ENCODE measurements at regions not wholly inside any gene's neighbourhood (a gene's known extent, or its start where the extent isn't known, plus 50 kb on each side); places are given as distances from the start of the nearest gene placed in this dataset.

DNA sequence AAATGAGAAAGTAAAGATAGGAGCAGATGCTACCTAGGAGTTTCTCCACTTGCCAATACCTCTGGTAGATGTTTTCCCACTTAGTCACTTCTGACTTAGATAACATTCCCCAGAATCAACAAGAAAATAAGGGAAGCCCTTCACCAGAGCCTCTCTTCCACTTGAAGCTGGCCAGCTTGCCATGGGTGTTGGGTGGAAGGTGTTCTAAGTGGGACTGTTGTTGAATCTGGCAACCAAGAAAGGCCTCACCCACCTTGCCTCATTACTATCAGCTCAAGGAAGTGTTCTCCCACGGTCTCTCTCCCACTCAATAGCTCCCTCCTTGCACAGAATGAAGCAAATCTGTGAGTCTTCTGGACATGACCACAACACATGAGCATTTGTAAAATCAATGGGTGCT is 100.4 kb upstream of the REG3A start:
- no peak for DNase-seq
- Mint-ChIP-seq H3K27me3 (ENCODE audit: insufficient read depth) (no peaks in the 10 kb centered on the region), H3K4me3 (no peak overlapping the region), H3K4me1 (peaks cover 5% of the 10 kb centered on the region), H3K9me3 (peaks cover 3% of the 10 kb centered on the region), H3K27ac (no peak overlapping the region), H3K36me3 (ENCODE audit: low read depth) (no peaks in the 10 kb centered on the region)
- Histone ChIP-seq H3K27me3 (ENCODE audit: control insufficient read depth, insufficient read depth, low read length, poor library complexity, severe bottlenecking) (no peaks in the 10 kb centered on the region), H3K4me1 (ENCODE audit: control insufficient read depth, insufficient read depth, low read length) (no peaks in the 10 kb centered on the region), H3K4me3 (ENCODE audit: low read length) (no peak overlapping the region), H3K9me3 (ENCODE audit: control insufficient read depth, low read length) (no peaks in the 10 kb centered on the region), H3K36me3 (ENCODE audit: control insufficient read depth, insufficient read depth, low read length) (no peaks in the 10 kb centered on the region), H3K9ac (ENCODE audit: extremely low read depth, low read length, poor library complexity, severe bottlenecking) (no peak overlapping the region), H3K27ac (ENCODE audit: low read depth, low read length) (no peak overlapping the region)
- TF ChIP-seq, protein P1, sequence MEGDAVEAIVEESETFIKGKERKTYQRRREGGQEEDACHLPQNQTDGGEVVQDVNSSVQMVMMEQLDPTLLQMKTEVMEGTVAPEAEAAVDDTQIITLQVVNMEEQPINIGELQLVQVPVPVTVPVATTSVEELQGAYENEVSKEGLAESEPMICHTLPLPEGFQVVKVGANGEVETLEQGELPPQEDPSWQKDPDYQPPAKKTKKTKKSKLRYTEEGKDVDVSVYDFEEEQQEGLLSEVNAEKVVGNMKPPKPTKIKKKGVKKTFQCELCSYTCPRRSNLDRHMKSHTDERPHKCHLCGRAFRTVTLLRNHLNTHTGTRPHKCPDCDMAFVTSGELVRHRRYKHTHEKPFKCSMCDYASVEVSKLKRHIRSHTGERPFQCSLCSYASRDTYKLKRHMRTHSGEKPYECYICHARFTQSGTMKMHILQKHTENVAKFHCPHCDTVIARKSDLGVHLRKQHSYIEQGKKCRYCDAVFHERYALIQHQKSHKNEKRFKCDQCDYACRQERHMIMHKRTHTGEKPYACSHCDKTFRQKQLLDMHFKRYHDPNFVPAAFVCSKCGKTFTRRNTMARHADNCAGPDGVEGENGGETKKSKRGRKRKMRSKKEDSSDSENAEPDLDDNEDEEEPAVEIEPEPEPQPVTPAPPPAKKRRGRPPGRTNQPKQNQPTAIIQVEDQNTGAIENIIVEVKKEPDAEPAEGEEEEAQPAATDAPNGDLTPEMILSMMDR (conservative IDR thresholded peaks at IDR 0.05) = no peak
- WGBS, 2 experiments (ENCODE audit: insufficient coverage in 1 of 2, insufficient read length in 1 of 2) = 100% methylated on average over 1 of the region's 1 CpG

GRCh38 chr2:79259296-79259695 is 99.7 kb upstream of the REG3A start:
- no peaks in the 10 kb centered on the region for H3K9me3 ChIP-seq (ENCODE audit: control insufficient read depth, low read length)
- Mint-ChIP-seq H3K27ac (no peak overlapping the region), H3K36me3 (ENCODE audit: low read depth) (no peaks in the 10 kb centered on the region), H3K9me3 (peaks cover 3% of the 10 kb centered on the region), H3K27me3 (ENCODE audit: insufficient read depth) (no peaks in the 10 kb centered on the region), H3K4me1 (peaks cover 5% of the 10 kb centered on the region), H3K4me3 (no peak overlapping the region)
- TF ChIP-seq, protein P1 (conservative IDR thresholded peaks at IDR 0.05) = no peak
- DNase-seq = no peak
- H3K36me3 ChIP-seq (ENCODE audit: control insufficient read depth, insufficient read depth, low read length) = no peaks in the 10 kb centered on the region
- no peak overlapping the region for H3K4me3 ChIP-seq (ENCODE audit: low read length)
- 80 to 93% methylated on average over 1 to 3 of the region's 3 CpGs for WGBS, 2 experiments (ENCODE audit: insufficient coverage in 1 of 2, insufficient read length in 1 of 2)
- H3K27ac ChIP-seq (ENCODE audit: low read depth, low read length) = no peak overlapping the region
- no peaks in the 10 kb centered on the region for H3K4me1 ChIP-seq (ENCODE audit: control insufficient read depth, insufficient read depth, low read length)
- H3K27me3 ChIP-seq (ENCODE audit: control insufficient read depth, insufficient read depth, low read length, poor library complexity, severe bottlenecking) = no peaks in the 10 kb centered on the region
- no peak overlapping the region for H3K9ac ChIP-seq (ENCODE audit: extremely low read depth, low read length, poor library complexity, severe bottlenecking)

DNA sequence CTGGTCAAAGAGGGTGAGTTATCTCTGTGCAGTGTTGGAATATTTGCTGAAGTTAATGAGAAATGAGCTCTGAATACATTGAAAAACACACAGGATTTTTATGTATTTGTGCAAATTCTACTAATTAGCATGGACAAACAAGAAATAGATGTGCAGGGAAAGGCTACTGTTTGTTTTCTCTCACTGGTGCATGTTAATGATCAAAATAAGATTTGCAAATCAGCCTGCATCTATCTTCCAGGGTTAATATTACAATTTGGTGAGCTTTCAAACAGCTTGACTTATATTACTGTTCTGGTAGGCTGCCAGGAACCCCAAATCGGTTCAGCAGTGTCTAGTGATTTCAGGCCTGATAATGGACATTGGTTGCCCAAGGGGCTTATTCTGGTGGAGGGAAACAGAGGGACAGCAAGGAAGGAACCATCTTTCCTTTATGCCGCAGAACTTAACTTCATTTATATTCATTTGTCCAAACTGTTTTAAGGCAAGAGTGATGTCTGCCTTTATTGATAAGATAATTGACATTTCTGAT is 93.8 kb upstream of the REG3A start:
- peaks cover 15% of the 10 kb centered on the region for H3K4me1 Mint-ChIP-seq
- Histone ChIP-seq H3K4me3 (ENCODE audit: low read length) (no peak overlapping the region), H3K9ac (ENCODE audit: extremely low read depth, low read length, poor library complexity, severe bottlenecking) (no peak overlapping the region), H3K27me3 (ENCODE audit: control insufficient read depth, insufficient read depth, low read length, poor library complexity, severe bottlenecking) (no peaks in the 10 kb centered on the region), H3K9me3 (ENCODE audit: control insufficient read depth, low read length) (no peaks in the 10 kb centered on the region), H3K27ac (ENCODE audit: low read depth, low read length) (no peak overlapping the region), H3K36me3 (ENCODE audit: control insufficient read depth, insufficient read depth, low read length) (no peaks in the 10 kb centered on the region), H3K4me1 (ENCODE audit: control insufficient read depth, insufficient read depth, low read length) (peaks cover 6% of the 10 kb centered on the region)
- no peaks in the 10 kb centered on the region for H3K27me3 Mint-ChIP-seq (ENCODE audit: insufficient read depth)
- H3K4me3 Mint-ChIP-seq = no peak overlapping the region
- no peaks in the 10 kb centered on the region for H3K9me3 Mint-ChIP-seq
- DNase-seq = no peak
- no peaks in the 10 kb centered on the region for H3K36me3 Mint-ChIP-seq (ENCODE audit: low read depth)
- TF ChIP-seq, protein P1 (conservative IDR thresholded peaks at IDR 0.05) = no peak
- 78 to 100% methylated on average over 1 to 2 of the region's 2 CpGs for WGBS, 2 experiments (ENCODE audit: insufficient coverage in 1 of 2, insufficient read length in 1 of 2)
- H3K27ac Mint-ChIP-seq = no peak overlapping the region
